HT-29 (cell line): ENCODE measurements at regions not wholly inside any gene's neighbourhood (a gene's known extent, or its start where the extent isn't known, plus 50 kb on each side); places are given as distances from the start of the nearest gene placed in this dataset.
A peak's percentile ranks its signal among the peaks of the same experiment; 100 is the strongest.
"Not testable (repeated sequence)": the region's sequence is repeated elsewhere in the genome, so short reads cannot be mapped to it uniquely, and the experiment has no call there.

Experiments used
- DNase-seq: peaks from one replicate; pipeline ENCODE4 v3.0.0-alpha.2; 2015; ENCODE audit warnings: low spot score

GRCh38 chr1:171397851-171398469 lies 84.0 kb downstream of the FMO4 start:
- no peak for DNase-seq

- DNase-seq, result no peak
Observed at GRCh38 chr1:171403393-171403792, 81.9 kb upstream of the PRRC2C start.

- DNase-seq, result no peak
Observed at GRCh38 chr1:171405391-171405714, 80.0 kb upstream of the PRRC2C start.

GRCh38 chr1:171413557-171413956 lies 71.8 kb upstream of the PRRC2C start:
- not testable (repeated sequence) for DNase-seq

- no peak for DNase-seq
Observed at GRCh38 chr1:171418546-171418945, 66.8 kb upstream of the PRRC2C start.

GRCh38 chr1:171420810-171421209 lies 64.5 kb upstream of the PRRC2C start:
- DNase-seq, result no peak

- DNase-seq, result no peak
Observed at GRCh38 chr1:171421413-171422020, 63.8 kb upstream of the PRRC2C start.

GRCh38 chr1:171422511-171422910 lies 62.8 kb upstream of the PRRC2C start:
- DNase-seq, result no peak

- DNase-seq, result no peak
Observed at GRCh38 chr1:171424494-171424893, 60.8 kb upstream of the PRRC2C start.

- DNase-seq, result no peak
Observed at GRCh38 chr1:171426645-171427044, 58.7 kb upstream of the PRRC2C start.

- no peak for DNase-seq
Observed at GRCh38 chr1:171427852-171428471, 57.4 kb upstream of the PRRC2C start.

GRCh38 chr1:171429137-171429536 lies 56.2 kb upstream of the PRRC2C start:
- DNase-seq, result no peak

- DNase-seq, result no peak
Observed at GRCh38 chr1:171431994-171432393, 53.3 kb upstream of the PRRC2C start.

GRCh38 chr1:171432473-171432872 lies 52.9 kb upstream of the PRRC2C start:
- no peak for DNase-seq

GRCh38 chr1:171433451-171433850 lies 51.9 kb upstream of the PRRC2C start:
- DNase-seq, result peak; percentile 33

- DNase-seq, result peak; percentile 33
Observed at GRCh38 chr1:171434717-171435346, 50.5 kb upstream of the PRRC2C start.
